Liver (tissue), 3 donors: ENCODE measurements at regions not wholly inside any gene's neighbourhood (a gene's known extent, or its start where the extent isn't known, plus 50 kb on each side); places are given as distances from the start of the nearest gene placed in this dataset.

Experiments
- GABPA ChIP-seq, 2 donors: IDR thresholded peaks in 1 of 2; conservative IDR thresholded peaks in 1 of 2; 2 replicates each; pipeline ENCODE4 v1.6.1; 2016; ENCODE audit warnings: antibody characterized with exemption in 2 of 2, mild to moderate bottlenecking in 1 of 2, moderate library complexity in 1 of 2
- SP1 ChIP-seq: IDR thresholded peaks from 2 replicates; pipeline ENCODE4 v1.6.1; 2018; ENCODE audit warnings: antibody characterized with exemption, mild to moderate bottlenecking
- TF ChIP-seq, protein P1 (sequence below): fragments of 150-350 bp; IDR thresholded peaks from 2 replicates; pipeline ENCODE4 v1.5.1; 2017; ENCODE audit warnings: improper control_type of control experiment, low read depth, low read length; ENCODE audit not compliant: missing input control
- TF ChIP-seq, protein P2 (sequence below): IDR thresholded peaks from 2 replicates; pipeline ENCODE4 v1.6.1; 2016; ENCODE audit warnings: antibody characterized with exemption
- donor health status: healthy.
- donor health status: healthy.

DNA sequence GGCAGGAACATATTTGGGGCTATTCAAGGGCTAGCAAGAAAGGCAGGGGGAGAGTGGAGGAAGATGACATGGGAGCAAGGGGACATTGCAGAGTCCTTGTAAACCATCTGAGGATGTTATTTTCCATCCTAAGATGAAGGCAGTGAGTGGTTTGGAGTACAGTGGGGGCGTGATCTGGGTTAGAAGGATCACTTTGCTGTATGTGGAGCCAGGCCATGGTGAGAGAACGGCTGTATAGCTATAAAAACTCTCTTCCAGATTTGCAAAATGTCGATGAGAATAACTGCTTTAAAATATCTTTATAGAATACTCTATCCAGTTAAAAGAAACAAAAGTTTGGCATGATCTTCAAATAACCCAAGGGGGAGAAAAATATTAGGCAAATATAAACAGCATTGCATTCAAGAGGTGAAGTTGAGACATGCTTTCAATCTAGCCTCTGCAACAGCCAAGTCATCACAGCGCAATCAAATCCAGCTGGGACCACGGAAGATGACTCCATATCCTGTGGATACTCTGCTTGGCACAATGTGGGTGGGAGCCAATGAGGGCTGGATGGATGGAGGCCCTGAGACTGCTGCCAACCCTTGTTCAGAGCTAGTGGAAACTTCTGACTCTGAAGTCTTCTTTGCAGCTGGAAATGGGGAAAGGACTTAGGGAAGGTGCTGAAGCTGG lies 111.5 kb upstream of the BASP1 start:
- TF ChIP-seq, protein P1, sequence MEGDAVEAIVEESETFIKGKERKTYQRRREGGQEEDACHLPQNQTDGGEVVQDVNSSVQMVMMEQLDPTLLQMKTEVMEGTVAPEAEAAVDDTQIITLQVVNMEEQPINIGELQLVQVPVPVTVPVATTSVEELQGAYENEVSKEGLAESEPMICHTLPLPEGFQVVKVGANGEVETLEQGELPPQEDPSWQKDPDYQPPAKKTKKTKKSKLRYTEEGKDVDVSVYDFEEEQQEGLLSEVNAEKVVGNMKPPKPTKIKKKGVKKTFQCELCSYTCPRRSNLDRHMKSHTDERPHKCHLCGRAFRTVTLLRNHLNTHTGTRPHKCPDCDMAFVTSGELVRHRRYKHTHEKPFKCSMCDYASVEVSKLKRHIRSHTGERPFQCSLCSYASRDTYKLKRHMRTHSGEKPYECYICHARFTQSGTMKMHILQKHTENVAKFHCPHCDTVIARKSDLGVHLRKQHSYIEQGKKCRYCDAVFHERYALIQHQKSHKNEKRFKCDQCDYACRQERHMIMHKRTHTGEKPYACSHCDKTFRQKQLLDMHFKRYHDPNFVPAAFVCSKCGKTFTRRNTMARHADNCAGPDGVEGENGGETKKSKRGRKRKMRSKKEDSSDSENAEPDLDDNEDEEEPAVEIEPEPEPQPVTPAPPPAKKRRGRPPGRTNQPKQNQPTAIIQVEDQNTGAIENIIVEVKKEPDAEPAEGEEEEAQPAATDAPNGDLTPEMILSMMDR = no peak
- TF ChIP-seq SP1 (no peak), GABPA (IDR thresholded peaks at IDR 0.05 in 1 of 2, conservative IDR thresholded peaks at IDR 0.05 in 1 of 2) (no peak)
- TF ChIP-seq, protein P2, sequence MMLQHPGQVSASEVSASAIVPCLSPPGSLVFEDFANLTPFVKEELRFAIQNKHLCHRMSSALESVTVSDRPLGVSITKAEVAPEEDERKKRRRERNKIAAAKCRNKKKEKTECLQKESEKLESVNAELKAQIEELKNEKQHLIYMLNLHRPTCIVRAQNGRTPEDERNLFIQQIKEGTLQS = no peak
